Fibroblast of the aortic adventitia (primary cell): ENCODE measurements at regions not wholly inside any gene's neighbourhood (a gene's known extent, or its start where the extent isn't known, plus 50 kb on each side); places are given as distances from the start of the nearest gene placed in this dataset.

Source experiments
- DNase-seq: peaks from one replicate; pipeline ENCODE4 v3.0.0-alpha.2; 2010; ENCODE audit warnings: low read depth
- H3K4me3 ChIP-seq: 2 replicates; pipeline ENCODE4 v1.5.1; 2011; ENCODE audit warnings: low read depth, mild to moderate bottlenecking, control low read depth, low read length, moderate library complexity
- TF ChIP-seq, protein P1 (sequence below): IDR thresholded peaks from 2 replicates; pipeline ENCODE4 v1.5.1; 2011; ENCODE audit warnings: mild to moderate bottlenecking, low read length, control low read depth, inconsistent platforms; ENCODE audit not compliant: insufficient read depth

DNA sequence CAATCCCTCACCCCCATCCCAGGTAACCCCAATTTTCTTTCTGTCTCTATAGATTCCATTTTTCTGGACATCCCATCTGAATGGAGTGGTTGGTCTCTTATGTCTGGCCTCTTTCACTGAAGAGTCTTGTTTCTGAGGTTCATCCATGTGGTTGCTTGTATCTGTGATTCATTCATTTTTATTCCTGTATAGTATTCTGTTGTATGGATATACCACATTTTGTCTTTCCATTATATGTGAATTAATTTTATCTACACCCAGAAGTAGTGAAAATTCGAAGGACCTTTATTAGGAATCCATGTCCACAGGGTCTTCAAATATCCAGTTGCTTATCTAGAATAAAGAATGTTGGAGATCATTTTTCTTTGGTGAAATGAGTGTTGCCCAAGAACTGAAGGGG is 207.6 kb upstream of the MSX2 start:
- no peak overlapping the region for H3K4me3 ChIP-seq
- DNase-seq = no peak
- TF ChIP-seq, protein P1, sequence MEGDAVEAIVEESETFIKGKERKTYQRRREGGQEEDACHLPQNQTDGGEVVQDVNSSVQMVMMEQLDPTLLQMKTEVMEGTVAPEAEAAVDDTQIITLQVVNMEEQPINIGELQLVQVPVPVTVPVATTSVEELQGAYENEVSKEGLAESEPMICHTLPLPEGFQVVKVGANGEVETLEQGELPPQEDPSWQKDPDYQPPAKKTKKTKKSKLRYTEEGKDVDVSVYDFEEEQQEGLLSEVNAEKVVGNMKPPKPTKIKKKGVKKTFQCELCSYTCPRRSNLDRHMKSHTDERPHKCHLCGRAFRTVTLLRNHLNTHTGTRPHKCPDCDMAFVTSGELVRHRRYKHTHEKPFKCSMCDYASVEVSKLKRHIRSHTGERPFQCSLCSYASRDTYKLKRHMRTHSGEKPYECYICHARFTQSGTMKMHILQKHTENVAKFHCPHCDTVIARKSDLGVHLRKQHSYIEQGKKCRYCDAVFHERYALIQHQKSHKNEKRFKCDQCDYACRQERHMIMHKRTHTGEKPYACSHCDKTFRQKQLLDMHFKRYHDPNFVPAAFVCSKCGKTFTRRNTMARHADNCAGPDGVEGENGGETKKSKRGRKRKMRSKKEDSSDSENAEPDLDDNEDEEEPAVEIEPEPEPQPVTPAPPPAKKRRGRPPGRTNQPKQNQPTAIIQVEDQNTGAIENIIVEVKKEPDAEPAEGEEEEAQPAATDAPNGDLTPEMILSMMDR = no peak

DNA sequence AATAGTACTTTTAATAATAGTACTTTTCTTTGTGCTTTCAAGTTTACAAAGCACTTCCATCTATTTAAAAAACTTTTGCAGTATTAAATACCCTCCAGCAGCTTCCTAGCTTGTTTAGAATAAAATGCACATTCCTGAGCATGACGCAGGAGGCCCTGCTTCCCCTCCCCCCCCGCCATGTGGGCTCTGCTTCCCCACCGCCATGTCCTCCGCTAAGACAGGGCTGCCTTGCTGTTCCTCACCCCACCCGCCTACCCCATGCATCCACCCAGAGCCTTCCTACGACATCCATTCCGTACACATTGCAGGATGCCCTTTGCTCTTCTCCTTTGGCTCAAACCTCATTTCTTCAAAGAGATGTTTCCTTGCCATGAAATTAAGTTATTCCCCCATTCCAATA is 205.9 kb upstream of the MSX2 start:
- TF ChIP-seq, protein P1 = no peak
- no peak overlapping the region for H3K4me3 ChIP-seq
- no peak for DNase-seq

- no peak overlapping the region for H3K4me3 ChIP-seq
- TF ChIP-seq, protein P1 = no peak
- DNase-seq = peak; percentile 4
Measured at GRCh38 chr5:174520420-174521396, 203.7 kb upstream of the MSX2 start.

- DNase-seq = no peak
- H3K4me3 ChIP-seq = no peak overlapping the region
- TF ChIP-seq, protein P1 = no peak
Measured at GRCh38 chr5:174521449-174521848, 202.9 kb upstream of the MSX2 start.

DNA sequence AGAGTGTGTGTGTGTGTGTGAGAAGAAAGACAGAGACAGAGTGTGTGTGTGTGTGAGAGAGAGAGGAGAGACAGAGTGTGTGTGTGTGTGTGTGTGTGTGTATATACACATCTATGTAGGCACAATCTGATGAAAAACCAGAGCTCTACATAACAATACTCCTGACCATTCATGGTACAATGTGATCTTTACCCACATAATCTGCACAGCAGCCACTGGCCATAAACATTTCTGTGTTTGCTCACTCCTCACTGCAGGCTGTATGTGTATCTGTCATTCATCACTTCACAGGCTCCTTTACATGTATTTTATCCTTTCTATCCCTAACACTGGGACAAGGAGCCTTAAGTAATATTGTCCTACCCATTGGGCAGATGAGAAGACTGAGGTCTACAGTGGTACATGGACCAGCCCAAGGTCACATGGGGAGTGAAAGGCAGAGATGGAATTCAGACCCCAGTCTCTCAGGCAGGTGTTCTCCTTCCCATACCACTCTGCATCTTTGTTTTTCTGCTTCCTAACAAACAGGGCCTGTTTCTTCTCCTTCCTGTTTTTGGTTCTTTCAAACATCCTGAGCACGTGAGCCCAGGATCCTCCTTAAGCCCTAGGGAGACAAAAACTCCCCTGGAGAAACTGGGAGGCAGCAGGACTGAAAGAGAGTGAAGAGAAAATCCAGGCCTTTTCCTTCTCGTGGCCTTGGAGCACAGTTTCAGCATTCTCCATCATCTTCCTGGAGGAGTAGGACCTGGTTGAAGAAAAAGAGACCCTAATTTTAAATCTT is 201.7 kb upstream of the MSX2 start:
- no peak for DNase-seq
- no peak overlapping the region for H3K4me3 ChIP-seq
- TF ChIP-seq, protein P1 = no peak

- TF ChIP-seq, protein P1 = no peak
- no peak overlapping the region for H3K4me3 ChIP-seq
- DNase-seq = no peak
Measured at GRCh38 chr5:174523311-174524071, 200.9 kb upstream of the MSX2 start.
